AG10803 (cell line): ENCODE measurements at regions not wholly inside any gene's neighbourhood (a gene's known extent, or its start where the extent isn't known, plus 50 kb on each side); places are given as distances from the start of the nearest gene placed in this dataset.

Experiments
- DNase-seq: peaks from one replicate; pipeline ENCODE4 v3.0.0; 2010; ENCODE audit warnings: low read depth
- H3K4me3 ChIP-seq: 2 replicates; pipeline ENCODE4 v1.5.1; 2011; ENCODE audit warnings: mild to moderate bottlenecking, low read length, control low read depth
- TF ChIP-seq, protein P1 (sequence below): conservative IDR thresholded peaks from 2 replicates; pipeline ENCODE4 v1.5.1; 2011; ENCODE audit warnings: mild to moderate bottlenecking, low read length, control low read depth, inconsistent platforms

DNA sequence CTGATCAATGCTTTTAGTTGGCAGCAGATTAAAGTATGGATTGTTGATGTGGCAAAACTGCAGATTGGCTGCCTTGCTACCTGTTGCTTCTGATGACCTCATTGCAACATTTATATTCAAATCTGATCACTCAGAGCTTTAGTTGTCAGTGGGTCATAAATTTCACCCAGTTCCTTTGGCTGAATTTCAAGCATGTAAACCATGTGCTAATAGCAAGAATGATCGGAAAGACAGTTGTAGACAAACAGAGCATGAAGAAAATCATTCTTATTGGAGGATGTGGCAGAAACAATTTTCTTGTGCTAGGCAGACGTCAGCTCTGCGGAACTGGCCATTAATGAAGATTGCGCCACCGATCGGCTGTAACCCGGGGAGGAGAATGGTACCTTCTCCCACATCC, 346.6 kb upstream of the EEF2KMT start:
- DNase-seq, result no peak
- TF ChIP-seq, protein P1, sequence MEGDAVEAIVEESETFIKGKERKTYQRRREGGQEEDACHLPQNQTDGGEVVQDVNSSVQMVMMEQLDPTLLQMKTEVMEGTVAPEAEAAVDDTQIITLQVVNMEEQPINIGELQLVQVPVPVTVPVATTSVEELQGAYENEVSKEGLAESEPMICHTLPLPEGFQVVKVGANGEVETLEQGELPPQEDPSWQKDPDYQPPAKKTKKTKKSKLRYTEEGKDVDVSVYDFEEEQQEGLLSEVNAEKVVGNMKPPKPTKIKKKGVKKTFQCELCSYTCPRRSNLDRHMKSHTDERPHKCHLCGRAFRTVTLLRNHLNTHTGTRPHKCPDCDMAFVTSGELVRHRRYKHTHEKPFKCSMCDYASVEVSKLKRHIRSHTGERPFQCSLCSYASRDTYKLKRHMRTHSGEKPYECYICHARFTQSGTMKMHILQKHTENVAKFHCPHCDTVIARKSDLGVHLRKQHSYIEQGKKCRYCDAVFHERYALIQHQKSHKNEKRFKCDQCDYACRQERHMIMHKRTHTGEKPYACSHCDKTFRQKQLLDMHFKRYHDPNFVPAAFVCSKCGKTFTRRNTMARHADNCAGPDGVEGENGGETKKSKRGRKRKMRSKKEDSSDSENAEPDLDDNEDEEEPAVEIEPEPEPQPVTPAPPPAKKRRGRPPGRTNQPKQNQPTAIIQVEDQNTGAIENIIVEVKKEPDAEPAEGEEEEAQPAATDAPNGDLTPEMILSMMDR, result no peak
- H3K4me3 ChIP-seq, result no peak overlapping the region

DNA sequence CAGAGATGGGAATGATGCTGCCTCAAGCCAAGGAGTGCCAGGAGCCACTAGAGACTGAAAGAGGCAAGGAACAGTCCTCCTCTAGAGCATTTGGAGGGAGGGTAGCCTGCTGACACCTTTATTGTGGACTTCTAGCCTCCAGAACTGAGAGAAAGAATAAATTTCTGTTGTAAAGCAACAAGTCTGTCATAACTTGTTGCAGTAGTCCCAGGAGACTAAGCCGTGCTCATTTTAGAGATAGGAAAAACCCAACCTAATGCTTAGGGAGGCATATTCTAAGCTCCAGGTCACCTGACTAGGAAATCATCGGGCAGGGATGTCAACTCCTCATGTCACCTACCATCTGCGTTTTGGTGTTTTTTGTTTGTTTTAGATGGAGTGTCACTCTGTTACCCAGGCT, 345.4 kb upstream of the EEF2KMT start:
- H3K4me3 ChIP-seq, result no peak overlapping the region
- TF ChIP-seq, protein P1, result no peak
- no peak for DNase-seq

DNA sequence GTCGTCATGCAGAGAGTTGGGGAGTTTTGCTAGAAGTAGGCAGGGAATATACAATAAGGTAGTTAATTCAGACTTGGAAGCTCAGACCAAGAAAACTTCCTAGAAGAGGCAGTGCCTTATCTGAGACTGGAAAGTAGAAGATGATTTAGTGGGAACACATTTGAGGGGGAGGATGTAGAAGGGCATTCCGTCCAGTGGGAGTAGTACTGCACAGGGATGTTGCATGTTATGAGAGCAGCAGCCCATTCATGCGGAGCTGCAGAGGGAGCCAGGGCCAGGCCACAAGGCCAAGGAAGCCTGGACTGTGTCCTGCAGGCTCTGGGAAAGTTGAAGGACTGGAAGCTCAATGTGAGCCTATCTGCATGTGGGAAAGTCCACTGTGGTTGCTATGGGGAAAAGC, 344.5 kb upstream of the EEF2KMT start:
- H3K4me3 ChIP-seq, result no peak overlapping the region
- no peak for DNase-seq
- TF ChIP-seq, protein P1, result no peak

DNA sequence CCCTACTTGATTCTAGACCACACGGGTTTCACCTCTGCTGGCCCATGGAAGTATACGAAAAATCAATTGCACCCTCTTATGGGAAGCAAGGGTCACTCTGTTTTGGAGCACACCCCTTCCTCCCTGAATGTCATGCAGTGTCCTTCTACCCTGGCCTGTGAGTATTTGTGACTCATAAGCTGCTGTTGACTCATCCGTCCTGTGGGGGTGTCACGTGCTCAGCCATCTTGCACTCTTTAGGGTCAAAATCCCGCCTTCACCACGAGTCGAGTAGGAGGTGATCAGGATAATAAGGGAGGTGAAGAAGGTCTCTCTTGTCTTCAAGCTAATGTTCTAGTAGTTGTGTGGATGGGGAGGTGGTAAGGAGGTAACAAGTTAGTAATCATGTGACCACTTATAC, 341.0 kb upstream of the EEF2KMT start:
- TF ChIP-seq, protein P1, result no peak
- no peak overlapping the region for H3K4me3 ChIP-seq
- no peak for DNase-seq

DNA sequence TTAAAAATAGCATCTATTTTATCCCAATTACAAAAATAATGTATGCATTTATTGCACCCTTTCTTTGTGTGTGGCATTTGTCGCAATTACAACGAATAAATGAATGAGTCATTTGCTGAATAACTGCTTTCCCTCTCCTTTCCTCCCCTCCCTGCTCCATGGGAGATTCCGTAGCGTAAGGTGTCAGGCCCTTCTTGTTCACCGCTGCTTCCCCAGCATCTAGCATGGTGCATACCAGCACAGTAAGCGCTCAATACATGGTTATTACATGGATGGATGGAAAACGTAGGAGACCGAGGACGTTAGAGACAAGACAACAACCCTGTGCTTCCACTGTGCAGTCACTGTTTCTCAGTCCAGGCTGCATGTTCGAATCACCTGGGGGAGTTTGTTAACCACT, 336.0 kb upstream of the EEF2KMT start:
- H3K4me3 ChIP-seq, result no peak overlapping the region
- DNase-seq, result no peak
- TF ChIP-seq, protein P1, result no peak

DNA sequence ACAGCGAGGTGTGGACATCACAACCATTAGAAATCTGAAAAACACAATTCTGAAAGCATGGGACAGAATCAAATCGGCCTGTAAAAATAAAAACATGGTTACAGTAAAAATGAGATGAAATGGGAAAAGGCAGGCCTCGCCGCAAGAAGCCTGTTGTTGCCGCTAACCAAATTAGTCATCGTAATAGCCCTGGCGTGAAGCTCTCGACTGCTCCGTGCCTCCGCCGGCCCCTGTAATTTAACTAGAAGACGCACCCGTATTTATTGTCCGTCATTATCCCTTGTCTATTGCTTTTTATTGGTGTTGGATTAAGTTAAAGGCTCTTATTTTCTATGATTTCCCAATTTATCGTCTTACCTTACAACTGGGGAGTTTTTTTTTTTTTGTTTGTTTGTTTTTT, 334.6 kb upstream of the EEF2KMT start:
- no peak overlapping the region for H3K4me3 ChIP-seq
- no peak for DNase-seq
- TF ChIP-seq, protein P1, result no peak

DNA sequence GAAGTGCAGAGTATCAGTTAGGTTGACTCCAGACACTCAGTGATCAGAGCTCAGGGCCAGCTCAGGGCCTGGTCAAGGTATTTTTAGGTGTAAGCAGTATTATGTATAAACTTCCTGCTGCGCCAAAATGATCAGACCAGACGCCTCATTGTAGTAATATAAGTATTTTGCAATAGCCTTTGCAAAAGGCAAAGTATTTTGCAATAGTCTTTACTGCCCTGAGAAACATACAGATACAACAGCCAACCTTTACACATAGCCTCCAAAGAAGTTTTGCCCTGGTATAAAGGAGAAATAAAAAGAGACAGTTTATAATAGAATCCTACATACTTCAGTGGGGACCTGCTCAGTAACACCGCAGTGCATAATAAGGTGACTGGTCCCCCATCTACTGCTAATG, 333.0 kb upstream of the EEF2KMT start:
- TF ChIP-seq, protein P1, result no peak
- no peak overlapping the region for H3K4me3 ChIP-seq
- DNase-seq, result no peak
